COLO668 (cell line): ENCODE measurements at regions not wholly inside any gene's neighbourhood (a gene's known extent, or its start where the extent isn't known, plus 50 kb on each side); places are given as distances from the start of the nearest gene placed in this dataset.
A peak's percentile ranks its signal among the peaks of the same experiment; 100 is the strongest.

Source experiments
- DNase-seq: peaks from one replicate; lab custom pipeline; 2025; ENCODE audit not compliant: unreplicated experiment; lab: John Stamatoyannopoulos, UW

DNA sequence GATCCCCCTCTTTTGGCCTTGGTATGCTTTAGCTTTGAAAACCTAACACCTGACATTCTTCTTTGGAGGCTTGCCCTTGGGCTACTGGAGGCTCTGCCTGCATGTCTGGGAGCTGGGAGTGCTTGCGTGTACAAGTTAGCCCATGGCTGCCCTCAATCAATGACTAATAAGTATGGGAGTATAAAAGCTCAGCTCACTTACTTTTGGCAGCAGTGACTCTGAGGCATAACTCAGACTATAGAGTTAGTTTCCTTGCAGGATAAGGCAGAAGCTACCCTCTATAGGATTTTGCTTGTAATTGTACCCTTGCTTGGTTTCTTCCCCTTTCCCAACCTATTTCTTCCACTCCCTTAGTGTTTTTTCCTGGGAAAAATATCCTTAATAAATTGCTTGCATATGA lies 247.9 kb downstream of the PPP1R2C start:
- no peak for DNase-seq

DNA sequence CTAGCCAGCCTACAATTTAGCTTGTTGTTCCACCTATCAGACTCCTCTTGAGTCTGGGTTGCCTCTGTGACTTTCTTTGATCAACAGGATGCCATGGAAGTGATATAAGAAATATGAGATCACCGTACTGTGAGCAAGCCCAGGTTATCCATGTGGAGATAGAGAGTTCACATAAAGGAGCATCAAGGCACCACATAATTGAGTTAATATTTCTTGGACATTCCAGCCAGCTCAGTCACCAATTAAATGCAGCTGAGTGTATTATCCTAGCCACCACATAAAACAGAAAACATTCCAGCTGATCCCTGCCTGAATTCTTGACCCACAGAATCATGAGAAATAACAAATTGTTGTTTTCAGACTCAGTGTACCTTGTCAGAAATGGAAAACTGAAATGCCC lies 253.6 kb downstream of the PPP1R2C start:
- no peak for DNase-seq

- DNase-seq = no peak
These were observed 258.2 kb downstream of the PPP1R2C start for GRCh38 chrX:42519666-42520231.

- DNase-seq = no peak
These were observed 262.0 kb downstream of the PPP1R2C start for GRCh38 chrX:42515939-42516338.

DNA sequence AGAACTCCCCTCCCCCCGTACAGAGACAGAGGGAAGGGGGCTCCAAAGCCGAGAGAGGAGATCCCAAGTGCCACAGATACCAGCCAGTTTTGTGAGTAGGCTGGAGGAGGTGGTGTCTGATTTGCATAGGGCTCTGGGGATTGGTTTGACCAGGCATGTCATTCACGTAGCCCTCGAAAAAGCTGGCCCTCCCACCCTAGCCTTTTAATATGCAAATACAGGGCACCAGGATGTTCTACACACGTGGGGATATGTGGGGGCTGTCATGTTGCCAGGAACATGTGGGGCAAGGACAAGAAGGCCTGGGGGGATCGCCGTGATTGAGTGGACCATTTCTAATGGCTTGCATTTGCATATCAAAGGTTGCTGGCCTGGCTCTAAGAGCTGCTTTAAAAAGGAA lies 272.9 kb downstream of the PPP1R2C start:
- no peak for DNase-seq

DNA sequence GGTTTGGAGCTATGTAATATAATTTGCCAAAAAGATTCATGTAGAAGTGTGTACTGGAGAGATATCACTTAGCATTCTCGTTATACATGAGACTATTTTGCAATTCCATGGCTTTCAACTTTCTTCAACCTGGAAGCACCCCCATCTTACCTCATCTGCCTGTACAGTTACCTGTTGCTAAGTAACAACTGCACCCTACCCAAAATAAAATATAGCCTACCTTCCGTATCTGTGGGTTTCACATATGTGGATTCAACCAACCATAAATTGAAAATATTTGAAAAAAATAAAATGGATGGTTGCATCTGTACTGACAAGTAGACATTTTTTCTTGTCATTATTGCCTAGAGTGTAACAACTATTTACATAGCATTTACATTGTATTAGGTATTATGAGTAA lies 278.3 kb downstream of the PPP1R2C start:
- DNase-seq = no peak

GRCh38 chrX:42497356-42497755 lies 280.6 kb downstream of the PPP1R2C start:
- DNase-seq = no peak

DNA sequence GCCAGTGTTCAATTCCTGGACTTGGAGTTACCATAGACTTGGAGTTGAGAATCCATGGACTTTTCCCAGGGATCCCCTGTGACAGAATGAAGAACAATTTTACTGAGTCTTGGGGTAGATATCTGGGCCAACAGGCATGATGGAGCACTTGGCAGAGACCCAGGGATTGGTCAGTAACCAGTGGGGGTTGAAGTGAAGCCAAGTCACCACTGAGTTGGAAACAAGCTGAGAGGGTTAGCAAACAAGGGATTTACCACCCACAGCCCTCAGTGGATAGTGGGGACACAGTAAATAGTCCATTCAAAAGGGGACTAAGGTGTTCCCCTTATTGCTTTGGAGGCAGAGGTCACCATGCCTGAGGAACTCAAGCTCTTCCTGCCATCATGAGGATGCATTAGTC lies 281.7 kb downstream of the PPP1R2C start:
- DNase-seq = peak; percentile 3

DNA sequence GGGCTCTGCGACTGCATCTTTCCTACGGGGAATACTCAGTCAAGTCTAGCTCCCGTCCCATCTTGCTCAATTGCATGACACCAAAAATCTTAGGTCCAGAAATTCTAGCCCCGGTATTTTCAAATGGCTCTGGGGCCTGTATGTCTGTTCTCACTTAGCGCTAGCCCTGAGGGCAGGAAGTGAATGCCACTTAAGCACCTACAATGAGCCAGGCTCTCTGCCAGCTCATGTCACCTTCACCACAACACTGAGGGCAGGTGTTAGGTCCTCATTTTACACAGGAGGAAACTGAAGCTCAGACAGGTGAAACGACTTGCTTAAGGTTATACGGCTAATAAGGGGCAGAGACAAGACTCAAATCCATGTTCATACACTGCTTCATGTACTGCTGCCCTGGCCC lies 282.8 kb downstream of the PPP1R2C start:
- DNase-seq = peak; percentile 74

DNA sequence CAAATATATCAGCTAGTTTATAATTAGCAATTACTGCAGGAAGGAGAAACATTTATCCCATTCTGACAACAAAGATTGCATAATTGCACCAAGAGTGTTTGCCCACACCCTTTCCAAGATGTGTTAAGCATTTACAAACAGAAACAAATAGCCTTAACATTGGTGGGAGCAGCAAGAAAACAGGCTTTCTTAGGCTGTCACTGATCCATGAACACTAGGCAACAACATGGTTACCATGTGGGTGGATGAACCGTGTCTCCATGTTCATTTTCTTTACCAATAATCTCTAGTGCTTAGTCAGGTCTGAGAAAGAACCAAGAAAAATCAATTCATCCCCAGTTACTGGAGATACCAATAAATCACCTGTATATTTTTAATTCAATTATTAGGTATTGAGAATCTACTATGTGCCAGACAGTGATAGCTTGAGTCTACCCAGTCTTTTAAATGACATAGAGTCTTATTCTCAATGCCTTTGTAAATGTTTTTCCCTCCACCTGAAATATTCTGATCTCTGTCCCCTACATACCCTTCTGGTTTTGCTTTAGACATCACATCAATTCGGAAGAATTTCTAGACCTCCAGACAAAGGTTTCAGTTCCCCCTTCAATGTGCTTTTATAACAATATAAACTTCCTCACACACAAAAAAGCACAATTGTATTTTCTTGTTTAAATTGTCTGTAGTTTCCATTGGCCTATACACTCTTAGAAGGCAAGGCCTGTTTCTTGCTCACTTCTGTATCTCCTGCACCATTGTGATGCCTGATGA lies 286.6 kb downstream of the PPP1R2C start:
- DNase-seq = no peak

DNA sequence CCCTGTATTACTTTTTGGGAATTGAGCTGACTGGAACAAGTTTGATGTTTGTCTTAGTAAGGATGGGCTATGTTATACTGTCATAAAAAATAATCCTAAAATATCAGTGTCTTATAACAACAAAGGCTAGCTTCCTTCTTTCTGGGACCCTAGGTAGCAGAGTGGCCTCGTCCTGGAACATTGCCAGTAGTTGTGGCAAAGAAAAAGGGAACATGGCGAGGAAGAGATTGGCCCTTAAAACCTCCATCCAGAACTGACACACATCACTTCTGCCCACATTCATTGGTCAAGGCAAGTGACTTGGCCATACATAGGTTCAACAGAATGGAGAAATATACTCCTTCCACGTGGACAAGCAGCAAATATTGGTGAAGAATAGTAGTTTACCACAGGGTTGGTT lies 287.9 kb downstream of the PPP1R2C start:
- DNase-seq = no peak

GRCh38 chrX:42485601-42486000 lies 292.4 kb downstream of the PPP1R2C start:
- no peak for DNase-seq

GRCh38 chrX:42484233-42484632 lies 293.7 kb downstream of the PPP1R2C start:
- DNase-seq = no peak

GRCh38 chrX:42477396-42477795 lies 300.6 kb downstream of the PPP1R2C start:
- DNase-seq = no peak

DNA sequence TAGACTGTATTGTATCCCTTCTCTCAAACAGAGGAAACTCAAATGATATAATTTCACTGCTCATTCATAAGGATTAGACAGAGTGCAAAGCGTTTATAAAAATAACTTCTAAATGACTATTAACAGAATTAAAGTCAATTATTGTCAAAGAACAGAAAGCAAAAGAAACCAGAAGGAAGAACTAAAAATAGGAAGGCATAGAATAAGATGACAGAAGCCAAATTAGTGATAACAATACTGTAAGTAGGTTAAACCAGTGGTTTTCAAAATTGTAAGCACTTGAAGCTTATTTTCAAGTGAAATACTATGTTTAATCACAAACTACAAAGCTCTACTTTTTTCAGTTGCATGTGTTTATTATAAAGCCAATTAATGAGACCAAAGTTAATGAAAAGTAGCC lies 305.2 kb downstream of the PPP1R2C start:
- no peak for DNase-seq

DNA sequence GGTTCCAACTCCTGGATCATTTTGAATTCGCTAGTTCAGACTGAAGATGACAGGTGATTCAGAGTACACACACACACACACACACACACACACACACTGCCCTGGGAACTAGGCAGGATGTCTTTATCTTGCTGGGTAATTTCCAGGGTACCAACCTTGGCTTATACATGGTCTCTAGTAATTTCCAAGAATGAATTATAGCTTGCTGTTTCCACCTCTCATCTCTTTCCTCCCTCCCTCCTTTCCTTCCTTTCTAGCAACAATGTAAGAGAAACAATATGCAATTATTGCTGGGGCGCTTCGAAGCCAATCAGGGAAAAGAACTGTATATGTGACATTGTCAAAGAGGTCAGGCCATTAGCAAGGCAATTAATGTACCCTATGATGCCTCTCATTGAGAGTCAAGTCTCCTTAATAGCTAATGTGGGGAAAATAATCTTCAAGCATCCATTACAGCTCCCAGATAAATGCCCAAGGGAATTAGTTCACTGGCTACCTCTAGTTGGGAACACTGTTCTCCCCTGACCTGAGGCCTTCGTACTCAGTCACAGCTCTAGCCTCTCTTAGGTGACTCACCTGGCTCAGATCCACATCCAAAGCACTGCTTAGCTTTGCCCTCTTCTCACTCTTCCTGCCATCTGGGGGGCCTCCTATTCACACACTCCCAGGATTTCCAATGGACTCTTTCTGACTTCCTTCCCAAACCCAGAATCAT lies 311.5 kb downstream of the PPP1R2C start:
- no peak for DNase-seq

DNA sequence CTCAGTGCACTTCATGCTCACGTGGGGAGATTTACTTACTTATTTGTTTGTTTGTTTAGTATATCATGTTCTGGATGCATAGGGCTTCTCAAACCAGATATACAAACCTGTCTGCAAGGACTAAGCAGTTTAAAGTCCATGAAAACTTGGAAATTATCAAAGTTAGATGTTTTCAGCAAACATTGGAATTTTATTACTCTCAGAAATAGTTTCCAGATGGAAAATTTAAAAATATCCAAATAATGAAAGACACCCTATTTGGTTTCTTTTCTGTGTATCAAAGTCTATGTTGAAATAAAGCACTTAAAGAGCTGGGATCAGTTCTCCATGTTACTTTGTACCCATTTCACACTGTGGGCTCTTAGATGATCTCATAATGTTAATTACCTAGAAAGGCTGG lies 312.1 kb downstream of the PPP1R2C start:
- no peak for DNase-seq

DNA sequence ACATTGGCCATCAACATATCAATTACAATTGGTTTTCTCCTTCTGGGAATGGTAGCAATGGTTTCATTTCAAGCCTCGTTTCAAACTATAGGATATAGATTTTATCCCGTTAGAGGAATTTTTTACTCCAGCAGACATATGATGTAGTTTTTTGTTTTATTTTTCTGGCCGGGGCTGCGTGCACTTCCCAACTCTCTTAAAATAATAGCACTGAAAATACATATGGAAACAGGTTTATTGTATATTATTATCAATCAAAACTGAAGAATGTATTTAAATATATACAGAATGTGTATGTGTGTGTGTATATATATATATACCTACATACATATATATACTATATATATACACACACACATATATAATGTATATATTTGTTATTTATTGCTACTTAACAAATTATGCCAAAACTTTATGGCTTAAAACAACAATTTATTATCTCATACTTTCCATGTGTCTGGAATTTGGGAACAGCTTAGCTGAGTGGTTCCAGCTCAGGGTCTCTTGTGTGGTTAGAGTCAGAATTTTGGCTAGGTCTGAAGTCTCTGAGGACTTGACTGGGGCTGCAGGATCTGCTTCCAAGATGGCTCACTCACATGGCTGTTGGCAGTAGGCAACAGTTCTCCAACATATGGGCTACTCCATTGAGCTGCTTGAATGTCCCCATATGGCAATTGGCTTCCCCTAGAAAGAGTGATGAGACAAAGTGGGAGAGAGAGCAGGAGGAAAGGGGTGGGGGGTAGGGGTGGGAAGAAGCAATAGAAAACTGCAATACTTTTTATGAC lies 314.1 kb downstream of the PPP1R2C start:
- DNase-seq = no peak

GRCh38 chrX:42462917-42463316 lies 315.0 kb downstream of the PPP1R2C start:
- no peak for DNase-seq

GRCh38 chrX:42460706-42461105 lies 317.3 kb downstream of the PPP1R2C start:
- DNase-seq = no peak

DNA sequence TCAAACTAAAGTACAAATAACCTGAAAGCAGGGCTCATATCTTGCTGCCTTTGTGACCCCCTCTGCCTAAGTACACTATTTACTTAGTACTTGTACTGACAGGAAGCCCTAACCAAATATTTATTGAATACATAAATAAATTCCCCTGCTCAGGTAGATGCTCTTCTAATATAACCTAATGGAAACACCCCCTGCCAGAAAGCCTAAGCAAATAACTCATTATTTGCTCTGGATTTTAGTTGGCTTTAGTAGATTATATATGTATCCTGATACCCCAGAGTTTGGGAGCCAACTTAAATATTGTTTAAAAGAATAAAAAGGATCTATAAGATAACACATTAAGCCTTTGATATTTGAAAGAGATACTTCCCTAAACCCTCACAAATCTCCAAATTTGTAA lies 318.2 kb downstream of the PPP1R2C start:
- DNase-seq = no peak
